Nephron (organoid): ENCODE measurements at regions not wholly inside any gene's neighbourhood (a gene's known extent, or its start where the extent isn't known, plus 50 kb on each side); places are given as distances from the start of the nearest gene placed in this dataset.
"Not testable (repeated sequence)": the region's sequence is repeated elsewhere in the genome, so short reads cannot be mapped to it uniquely, and the experiment has no call there.

Experiments
- H3K27ac Mint-ChIP-seq, 3 experiments: 2 replicates each; pipeline ENCODE4 v1.8.0; 2020; ENCODE audit warnings: mixed read lengths in 3 of 3, mild to moderate bottlenecking in 2 of 3, moderate library complexity in 1 of 3
- H3K27me3 Mint-ChIP-seq: 2 replicates; pipeline ENCODE4 v1.8.0; 2021; ENCODE audit warnings: low read depth, mild to moderate bottlenecking, moderate library complexity, mixed read lengths
- H3K36me3 Mint-ChIP-seq: 2 replicates; pipeline ENCODE4 v1.8.0; 2020; ENCODE audit warnings: low read depth, mixed read lengths
- H3K4me1 Mint-ChIP-seq: 2 replicates; pipeline ENCODE4 v1.8.0; 2020; ENCODE audit warnings: mixed read lengths
- H3K4me3 Mint-ChIP-seq, 3 experiments: 2 replicates each; pipeline ENCODE4 v1.8.0; 2020; ENCODE audit warnings: mild to moderate bottlenecking in 3 of 3, mixed read lengths in 3 of 3, moderate library complexity in 2 of 3
- H3K9me3 Mint-ChIP-seq: 2 replicates; pipeline ENCODE4 v1.8.0; 2020; ENCODE audit warnings: mixed read lengths
- CTCF ChIP-seq, 3 experiments: fragments of 200-600 bp; sonication (generic); IDR thresholded peaks; one replicate each; pipeline ENCODE4 v1.5.0; 2021; ENCODE audit warnings: antibody characterized with exemption in 3 of 3; ENCODE audit not compliant: unreplicated experiment in 3 of 3

- Mint-ChIP-seq H3K9me3 (peaks cover 15% of the 10 kb centered on the region), H3K27ac (no peak overlapping the region), H3K27me3 (peaks cover 4% of the 10 kb centered on the region), H3K4me3 (no peak overlapping the region), H3K4me1 (no peaks in the 10 kb centered on the region), H3K36me3 (no peaks in the 10 kb centered on the region)
- TF ChIP-seq CTCF (IDR thresholded peaks at IDR 0.05; ENCODE audit: unreplicated experiment in 3 of 3) = no peak
Measured at GRCh38 chr5:130643321-130643720, 521.7 kb downstream of the HINT1 start.

- Mint-ChIP-seq H3K4me3 (no peak overlapping the region), H3K9me3 (peaks cover 15% of the 10 kb centered on the region), H3K27ac (no peak overlapping the region), H3K4me1 (no peaks in the 10 kb centered on the region), H3K36me3 (no peaks in the 10 kb centered on the region), H3K27me3 (peaks cover 4% of the 10 kb centered on the region)
- TF ChIP-seq CTCF (IDR thresholded peaks at IDR 0.05; ENCODE audit: unreplicated experiment in 3 of 3) = no peak
Measured at GRCh38 chr5:130642461-130642860, 522.6 kb downstream of the HINT1 start.

- TF ChIP-seq CTCF (IDR thresholded peaks at IDR 0.05; ENCODE audit: unreplicated experiment in 3 of 3) = no peak
- no peaks in the 10 kb centered on the region for H3K27me3 Mint-ChIP-seq
- no peaks in the 10 kb centered on the region for H3K36me3 Mint-ChIP-seq
- H3K27ac Mint-ChIP-seq = no peak overlapping the region
- no peaks in the 10 kb centered on the region for H3K4me1 Mint-ChIP-seq
- peaks cover 23% of the 10 kb centered on the region for H3K9me3 Mint-ChIP-seq
- no peak overlapping the region for H3K4me3 Mint-ChIP-seq
Measured at GRCh38 chr5:130627145-130627544, 537.9 kb downstream of the HINT1 start.

- Mint-ChIP-seq H3K4me3 (no peak overlapping the region), H3K27me3 (no peaks in the 10 kb centered on the region), H3K36me3 (no peaks in the 10 kb centered on the region), H3K9me3 (peaks cover 17% of the 10 kb centered on the region), H3K4me1 (no peaks in the 10 kb centered on the region), H3K27ac (no peak overlapping the region)
- no peak for TF ChIP-seq CTCF (IDR thresholded peaks at IDR 0.05; ENCODE audit: unreplicated experiment in 3 of 3)
Measured at GRCh38 chr5:130624805-130625204, 540.3 kb downstream of the HINT1 start.

GRCh38 chr5:130616161-130616560 lies 548.9 kb downstream of the HINT1 start:
- H3K4me3 Mint-ChIP-seq = no peak overlapping the region
- H3K27ac Mint-ChIP-seq = no peak overlapping the region
- no peaks in the 10 kb centered on the region for H3K27me3 Mint-ChIP-seq
- no peaks in the 10 kb centered on the region for H3K36me3 Mint-ChIP-seq
- peaks cover 6% of the 10 kb centered on the region for H3K9me3 Mint-ChIP-seq
- no peak for TF ChIP-seq CTCF (IDR thresholded peaks at IDR 0.05; ENCODE audit: unreplicated experiment in 3 of 3)
- H3K4me1 Mint-ChIP-seq = no peaks in the 10 kb centered on the region

- no peaks in the 10 kb centered on the region for H3K4me1 Mint-ChIP-seq
- H3K27me3 Mint-ChIP-seq = peaks cover 3% of the 10 kb centered on the region
Measured at GRCh38 chr5:130605234-130605633, 559.8 kb downstream of the HINT1 start.

GRCh38 chr5:130596647-130597046 lies 568.4 kb downstream of the HINT1 start:
- H3K4me1 Mint-ChIP-seq, H3K36me3 Mint-ChIP-seq, H3K27ac Mint-ChIP-seq, H3K4me3 Mint-ChIP-seq, H3K27me3 Mint-ChIP-seq: not testable (repeated sequence)
- H3K9me3 Mint-ChIP-seq = peaks cover 25% of the 10 kb centered on the region

More at GRCh38 chr5:130605234-130605633, 559.8 kb downstream of the HINT1 start:
- Mint-ChIP-seq H3K27ac (no peak overlapping the region), H3K4me3 (no peak overlapping the region), H3K9me3 (no peaks in the 10 kb centered on the region), H3K36me3 (no peaks in the 10 kb centered on the region)
- no peak for TF ChIP-seq CTCF (IDR thresholded peaks at IDR 0.05; ENCODE audit: unreplicated experiment in 3 of 3)
